Right lobe of liver (tissue), 4 donors: ENCODE measurements at regions not wholly inside any gene's neighbourhood (a gene's known extent, or its start where the extent isn't known, plus 50 kb on each side); places are given as distances from the start of the nearest gene placed in this dataset.
"Not testable (repeated sequence)": the region's sequence is repeated elsewhere in the genome, so short reads cannot be mapped to it uniquely, and the experiment has no call there.

Experiments
- CTCF ChIP-seq, 4 donors: fragments of 200-600 bp in 3 of 4; fragments of 450-650 bp in 1 of 4; IDR thresholded peaks; one replicate each; pipeline versions ENCODE4 v1.5.1 to v1.8.0; 2016 to 2022; ENCODE audit warnings: antibody characterized with exemption in 4 of 4, mild to moderate bottlenecking in 2 of 4
- POLR2A ChIP-seq: fragments of 450-650 bp; IDR thresholded peaks from one replicate; pipeline ENCODE4 v1.6.1; 2017; ENCODE audit warnings: antibody characterized with exemption, mild to moderate bottlenecking
- donor health status: DM: no; HTN: no; CAD: no.
- donor health status: DM: no; HTN: no; CAD: no.
- donor health status: DM: no; HTN: yes; CAD: no.

GRCh38 chrX:89759076-89759685 lies 162.5 kb upstream of the TGIF2LX start:
- TF ChIP-seq CTCF (IDR thresholded peaks at IDR 0.05); POLR2A: not testable (repeated sequence)
